Forelimb muscle (tissue), 1 donor: ENCODE measurements at regions not wholly inside any gene's neighbourhood (a gene's known extent, or its start where the extent isn't known, plus 50 kb on each side); places are given as distances from the start of the nearest gene placed in this dataset.

Experiments
- DNase-seq: peaks from one replicate; pipeline ENCODE4 v3.0.0-alpha.2; 2013; ENCODE audit warnings: low read depth

DNA sequence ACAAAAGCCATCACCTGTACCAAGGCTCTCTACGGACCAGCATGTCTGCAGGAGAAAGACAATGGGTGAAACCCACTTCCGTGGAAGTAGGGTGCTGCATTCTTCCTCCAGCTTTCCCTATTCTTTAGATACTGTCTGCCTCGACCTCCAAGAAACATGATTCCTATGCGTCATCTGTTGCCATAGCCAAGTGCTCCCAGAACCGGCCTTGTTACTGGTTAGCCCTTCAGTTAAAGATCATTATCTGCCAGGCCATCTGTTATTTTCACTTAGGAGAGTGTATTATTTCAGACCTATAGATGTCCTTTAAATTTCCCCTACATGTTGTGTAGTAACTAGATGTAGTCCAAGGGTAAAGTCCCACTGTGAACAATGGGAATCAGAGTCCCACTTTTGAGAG is 89.0 kb upstream of the KIAA1217 start:
- no peak for DNase-seq

DNA sequence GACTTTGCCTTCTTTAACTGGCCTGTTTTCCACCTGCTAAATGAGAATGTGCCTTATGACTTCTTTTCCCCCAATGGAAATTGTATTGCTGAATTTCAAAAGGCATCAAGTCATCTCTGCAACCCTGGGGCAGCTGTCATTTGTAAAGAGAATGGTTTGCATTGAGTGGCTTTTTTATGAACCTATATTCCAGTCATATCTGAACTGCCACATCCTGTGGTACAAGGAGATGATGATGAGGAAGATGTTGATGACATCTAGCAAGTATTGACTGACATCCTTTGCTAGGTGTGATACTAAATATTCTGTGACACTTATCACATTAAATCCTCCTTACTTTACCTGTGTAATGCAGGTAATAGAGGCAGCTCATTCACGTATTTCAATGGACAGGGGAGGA is 88.3 kb upstream of the KIAA1217 start:
- no peak for DNase-seq

DNA sequence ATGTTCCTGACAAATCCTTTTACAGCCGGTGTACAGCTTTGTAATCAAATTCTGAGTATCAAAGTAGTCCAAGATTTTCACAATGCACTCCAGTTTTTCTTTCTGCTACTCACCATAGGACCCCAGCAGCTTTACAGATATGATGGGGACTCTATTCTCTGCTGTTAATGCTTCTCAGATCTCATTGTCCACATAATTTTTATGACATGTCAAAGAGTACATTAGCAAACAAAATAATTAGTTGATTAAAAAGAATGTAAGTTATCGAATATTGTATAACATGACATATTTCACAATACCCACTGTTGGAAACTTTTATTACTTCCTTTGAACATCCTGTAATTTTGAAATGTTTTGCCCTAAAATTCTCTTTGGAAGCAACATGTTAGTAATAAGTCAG is 81.4 kb upstream of the KIAA1217 start:
- no peak for DNase-seq

DNA sequence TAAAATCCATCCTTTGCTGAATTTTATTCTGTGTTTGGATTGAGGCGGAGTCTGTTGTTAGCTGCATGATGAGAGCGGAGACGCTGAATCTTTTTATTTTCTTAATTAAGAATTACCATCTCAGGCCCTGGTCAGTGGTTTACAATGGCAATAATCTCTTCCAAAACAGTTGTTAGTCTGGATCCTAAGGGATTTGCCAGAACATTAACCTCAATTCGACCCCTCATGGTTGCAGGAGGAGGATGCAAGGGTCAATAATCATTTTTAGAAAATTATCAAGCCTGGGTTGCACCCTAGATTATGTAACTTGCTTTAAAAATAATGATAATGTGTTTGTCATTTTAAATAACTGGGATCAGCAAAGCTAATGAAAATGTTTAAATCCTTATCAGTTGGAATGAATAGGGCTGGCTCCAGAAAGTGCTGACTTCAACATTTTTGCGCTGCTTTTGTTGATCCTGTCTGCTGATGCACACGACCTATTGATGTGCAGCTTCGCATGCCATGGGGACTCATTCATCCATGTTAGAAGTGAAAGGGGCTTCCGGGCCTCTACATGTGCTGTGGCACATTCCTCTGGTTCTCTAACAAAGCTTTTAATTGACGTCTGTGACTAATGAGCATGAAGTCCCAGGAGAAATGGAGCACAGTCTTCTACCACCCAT is 80.7 kb upstream of the KIAA1217 start:
- DNase-seq, result no peak

DNA sequence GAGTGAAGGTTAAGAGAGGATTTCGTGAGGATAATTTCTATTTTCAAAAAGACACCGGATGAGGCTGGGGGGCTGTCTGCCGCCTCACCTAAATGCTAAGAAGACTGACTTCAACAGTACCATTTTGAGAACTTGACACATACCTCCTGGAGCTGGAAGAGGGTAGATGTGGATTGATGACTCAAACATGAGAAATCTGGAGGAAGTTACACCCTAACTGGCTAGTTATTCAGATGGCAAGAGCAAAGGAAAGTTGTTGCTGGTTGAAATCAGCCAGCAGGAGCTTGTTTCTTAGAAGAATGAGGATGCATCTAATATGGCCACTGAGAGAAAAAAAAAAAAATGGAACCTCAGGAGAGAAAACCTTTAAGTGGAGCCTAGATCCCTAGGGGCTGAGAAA is 76.2 kb upstream of the KIAA1217 start:
- no peak for DNase-seq

DNA sequence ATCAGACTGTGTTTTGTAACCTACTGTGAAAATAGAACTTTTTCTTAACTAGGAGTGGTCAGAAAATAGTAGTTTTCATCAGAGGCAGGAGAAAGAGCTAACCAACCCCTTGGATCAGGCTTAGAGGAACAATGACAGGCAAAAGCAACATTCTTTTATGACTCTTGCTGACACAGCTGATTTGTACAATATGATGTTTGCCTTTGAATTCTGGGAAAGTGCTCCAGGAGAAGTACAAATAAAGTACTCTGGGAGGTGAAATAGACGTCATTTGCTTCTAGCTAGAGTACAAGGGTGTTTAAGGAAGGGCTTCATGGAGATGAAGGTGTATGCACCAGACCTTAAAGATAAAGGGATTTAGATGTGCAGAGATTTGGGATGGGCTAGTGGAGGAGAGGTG is 75.1 kb upstream of the KIAA1217 start:
- DNase-seq, result no peak

DNA sequence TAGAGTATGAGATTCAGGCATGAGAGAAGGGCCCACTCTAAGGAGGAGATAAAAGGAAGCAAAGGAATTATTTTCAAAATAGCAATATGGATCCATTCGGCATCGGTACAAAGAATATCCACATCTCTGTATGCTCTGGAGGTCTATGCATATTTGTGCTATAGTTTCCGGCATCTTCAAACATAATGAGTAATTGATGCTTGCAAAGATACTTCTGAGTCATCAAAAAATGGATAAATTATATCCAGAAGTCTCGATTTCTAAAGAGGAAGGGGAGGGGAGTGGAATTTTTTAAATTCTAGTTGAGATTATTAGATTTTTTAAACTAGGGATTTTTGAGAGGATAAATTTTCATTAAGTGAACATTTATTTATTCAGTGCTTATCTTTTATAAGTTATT is 72.9 kb upstream of the KIAA1217 start:
- no peak for DNase-seq

DNA sequence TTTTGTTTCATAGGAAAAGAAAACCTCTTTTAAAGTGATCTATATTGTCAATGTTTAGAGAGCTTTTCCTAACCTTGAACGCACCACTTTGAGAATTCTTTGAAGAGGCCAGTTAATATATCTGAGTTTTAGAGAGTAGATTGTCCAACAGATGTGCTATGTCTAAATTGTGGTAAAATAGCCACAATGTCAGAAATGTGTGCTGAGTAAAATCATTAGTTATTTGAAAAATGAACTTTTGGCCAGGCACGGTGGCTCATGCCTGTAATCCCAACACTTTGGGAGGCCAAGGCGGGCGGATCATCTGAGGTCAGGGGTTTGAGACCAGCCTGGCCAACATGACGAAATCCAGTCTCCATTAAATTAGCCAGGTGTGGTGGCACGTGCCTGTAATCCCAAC is 61.6 kb upstream of the KIAA1217 start:
- DNase-seq, result no peak

DNA sequence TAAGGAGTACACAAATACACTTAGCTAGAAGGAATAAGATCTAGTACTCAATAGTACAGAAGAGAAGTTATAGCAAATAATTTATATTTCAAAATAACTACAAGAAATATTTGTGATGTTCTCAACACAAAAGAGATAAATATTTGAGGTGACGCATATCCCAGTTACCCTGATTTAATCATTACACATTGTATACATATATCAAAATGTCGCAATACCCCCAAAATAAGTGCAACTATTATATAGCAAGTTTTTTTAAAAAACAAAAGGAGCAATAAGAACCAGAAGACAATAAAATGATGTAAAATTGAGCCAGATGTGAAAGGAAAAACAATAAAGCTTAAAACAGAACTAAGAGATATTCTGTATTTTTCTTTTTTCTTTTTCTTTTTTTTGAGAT is 59.3 kb upstream of the KIAA1217 start:
- no peak for DNase-seq

DNA sequence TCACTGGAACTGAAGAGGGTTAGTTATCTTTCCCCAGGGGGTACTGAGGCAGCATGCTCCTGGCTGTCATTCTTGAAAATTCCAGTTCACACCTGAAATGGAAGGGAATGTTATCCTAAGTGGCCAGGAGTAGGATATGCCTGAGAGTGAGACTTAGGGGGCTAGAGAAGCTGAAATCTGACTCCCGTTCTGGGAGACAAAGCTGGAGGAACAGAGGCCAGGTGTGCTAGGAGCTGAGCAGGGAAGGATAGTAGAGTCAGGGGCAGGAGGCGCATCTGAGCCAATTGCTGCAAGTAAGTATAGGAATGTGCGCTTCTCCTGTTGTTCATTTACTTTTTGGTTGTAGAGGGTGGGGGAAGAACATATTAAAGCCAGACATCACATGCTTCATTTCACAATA is 58.1 kb upstream of the KIAA1217 start:
- DNase-seq, result no peak

DNA sequence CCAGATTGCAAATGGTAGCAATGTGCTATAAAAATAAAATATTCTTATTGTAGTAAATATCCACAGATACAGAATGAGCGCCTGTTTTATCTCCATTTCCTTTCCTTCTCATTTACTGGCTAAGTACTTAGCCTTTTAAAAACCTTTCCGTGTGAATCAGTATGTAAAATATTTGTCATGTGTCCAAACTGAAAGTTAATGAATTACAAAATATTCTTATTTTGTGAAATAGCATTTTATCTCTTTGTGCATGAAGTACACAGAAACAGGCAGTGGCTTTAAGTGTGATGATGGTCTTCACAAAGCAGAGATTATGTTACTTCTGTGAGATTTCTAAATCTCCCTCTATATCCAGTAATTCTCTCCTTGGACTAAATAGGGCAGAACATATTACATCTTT is 56.7 kb upstream of the KIAA1217 start:
- no peak for DNase-seq

DNA sequence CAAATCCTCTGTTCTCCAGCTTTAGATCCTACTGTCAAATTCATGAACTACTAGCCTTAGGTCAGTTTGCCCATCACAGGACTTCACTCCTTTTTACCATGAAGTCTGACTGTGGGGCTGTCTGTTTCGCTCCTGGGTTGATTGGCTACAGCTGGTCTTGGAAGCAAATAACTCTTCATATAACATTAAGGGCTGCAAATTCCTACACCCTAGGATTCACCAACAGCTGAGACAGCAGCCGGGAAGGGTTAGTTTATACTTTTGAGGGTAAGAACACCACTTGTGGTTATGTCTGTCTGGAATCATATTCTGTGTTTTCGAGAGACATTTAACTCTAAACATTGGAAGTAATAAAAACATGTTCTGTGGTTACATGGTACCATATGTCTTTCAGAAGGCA is 55.9 kb upstream of the KIAA1217 start:
- no peak for DNase-seq

DNA sequence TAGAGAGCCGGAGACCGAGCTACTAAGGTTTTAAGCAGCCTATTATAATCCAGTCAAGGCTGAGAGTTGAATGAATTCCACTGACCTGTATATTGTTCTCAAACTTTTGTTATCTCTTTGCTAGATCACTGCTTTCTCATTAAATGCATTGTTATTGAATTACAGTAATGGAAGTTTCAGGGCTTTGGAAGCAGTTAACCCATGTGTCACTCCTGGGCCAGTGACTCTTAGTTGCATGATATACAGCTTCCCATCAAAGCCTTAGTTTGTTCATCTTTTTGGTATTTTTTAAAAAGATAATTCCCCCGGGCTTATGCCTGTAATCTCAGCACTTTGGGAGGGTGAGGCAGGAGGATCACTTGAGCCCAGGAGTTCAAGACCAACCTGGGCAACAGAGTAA is 55.4 kb upstream of the KIAA1217 start:
- no peak for DNase-seq

DNA sequence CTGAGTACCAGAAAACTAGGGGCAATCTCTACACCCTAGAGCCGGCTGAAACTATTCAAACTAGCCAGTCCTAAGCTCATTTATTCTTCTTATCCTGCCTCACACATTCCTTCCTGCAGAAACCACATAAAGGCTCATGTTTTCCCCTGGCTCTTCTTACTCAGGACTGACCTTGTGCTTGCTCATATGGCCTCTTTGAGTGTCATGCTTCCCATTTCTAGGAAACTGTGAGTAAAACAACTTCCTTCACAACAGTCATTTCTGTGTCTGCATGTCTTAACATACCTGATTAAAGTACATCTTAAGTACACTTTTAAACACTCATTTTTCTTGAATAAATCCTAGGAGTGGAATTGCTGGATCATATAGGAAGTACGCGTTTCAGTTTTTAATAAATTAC is 52.3 kb upstream of the KIAA1217 start:
- DNase-seq, result no peak

DNA sequence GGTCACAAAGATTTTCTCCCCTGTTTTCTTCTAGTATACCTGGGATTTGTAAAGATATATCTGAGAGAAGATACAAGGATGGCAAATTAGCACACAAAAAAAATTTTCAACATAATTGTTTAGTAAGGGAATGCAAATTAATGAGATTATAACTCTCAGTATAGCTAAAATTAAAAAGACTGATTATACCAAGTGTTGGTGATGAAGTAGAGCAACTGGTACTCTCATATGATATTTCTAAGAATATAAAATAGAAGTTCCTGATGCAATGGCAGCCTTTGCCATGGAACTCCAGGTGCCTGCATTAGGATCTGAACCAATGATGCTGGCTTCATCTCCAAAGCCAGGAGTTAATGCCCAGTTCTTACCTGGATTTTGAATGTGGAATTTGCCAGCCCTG is 51.4 kb upstream of the KIAA1217 start:
- no peak for DNase-seq
